HG03521 (cell line): ENCODE measurements at regions not wholly inside any gene's neighbourhood (a gene's known extent, or its start where the extent isn't known, plus 50 kb on each side); places are given as distances from the start of the nearest gene placed in this dataset.

Source experiments
- ATAC-seq: cut with Tn5 transposase; IDR thresholded peaks from one replicate; pipeline ENCODE4 v1.9.1; 2021; ENCODE audit warnings: mild to moderate bottlenecking, moderate library complexity; ENCODE audit not compliant: unreplicated experiment

- ATAC-seq: no peak
Observed at GRCh38 chr2:204261846-204262245, 283.4 kb upstream of the PARD3B start.

GRCh38 chr2:204264085-204264553 lies 281.2 kb upstream of the PARD3B start:
- no peak for ATAC-seq

- ATAC-seq: no peak
Observed at GRCh38 chr2:204264621-204265140, 280.6 kb upstream of the PARD3B start.

- ATAC-seq: no peak
Observed at GRCh38 chr2:204265681-204266181, 279.5 kb upstream of the PARD3B start.

- ATAC-seq: no peak
Observed at GRCh38 chr2:204268458-204268857, 276.8 kb upstream of the PARD3B start.

- no peak for ATAC-seq
Observed at GRCh38 chr2:204268971-204269370, 276.3 kb upstream of the PARD3B start.

- ATAC-seq: no peak
Observed at GRCh38 chr2:204272089-204272488, 273.2 kb upstream of the PARD3B start.

- ATAC-seq: no peak
Observed at GRCh38 chr2:204272610-204273287, 272.5 kb upstream of the PARD3B start.

GRCh38 chr2:204274429-204274828 lies 270.8 kb upstream of the PARD3B start:
- no peak for ATAC-seq

GRCh38 chr2:204274991-204275390 lies 270.3 kb upstream of the PARD3B start:
- ATAC-seq: no peak

GRCh38 chr2:204277226-204277625 lies 268.0 kb upstream of the PARD3B start:
- no peak for ATAC-seq

- ATAC-seq: no peak
Observed at GRCh38 chr2:204278454-204278853, 266.8 kb upstream of the PARD3B start.

GRCh38 chr2:204279819-204280218 lies 265.5 kb upstream of the PARD3B start:
- no peak for ATAC-seq

GRCh38 chr2:204280262-204280668 lies 265.0 kb upstream of the PARD3B start:
- no peak for ATAC-seq

GRCh38 chr2:204282081-204282480 lies 263.2 kb upstream of the PARD3B start:
- ATAC-seq: no peak

- ATAC-seq: no peak
Observed at GRCh38 chr2:204282525-204282924, 262.8 kb upstream of the PARD3B start.

GRCh38 chr2:204289066-204289465 lies 256.2 kb upstream of the PARD3B start:
- ATAC-seq: no peak

- no peak for ATAC-seq
Observed at GRCh38 chr2:204292439-204292838, 252.8 kb upstream of the PARD3B start.

GRCh38 chr2:204293884-204294747 lies 251.2 kb upstream of the PARD3B start:
- no peak for ATAC-seq

GRCh38 chr2:204298404-204298803 lies 246.9 kb upstream of the PARD3B start:
- no peak for ATAC-seq

GRCh38 chr2:204299766-204300165 lies 245.5 kb upstream of the PARD3B start:
- no peak for ATAC-seq

GRCh38 chr2:204306667-204307066 lies 238.6 kb upstream of the PARD3B start:
- no peak for ATAC-seq
